Activated naive CD8-positive, alpha-beta T cell treated with anti-CD3 and anti-CD28 coated beads, Interleukin-2, amount 50 U/mL, for 16 hours (primary cell): ENCODE measurements at regions not wholly inside any gene's neighbourhood (a gene's known extent, or its start where the extent isn't known, plus 50 kb on each side); places are given as distances from the start of the nearest gene placed in this dataset.

ENCODE experiments used
- DNase-seq: peaks from one replicate; pipeline ENCODE4 v3.0.0-alpha.2; 2020; ENCODE audit warnings: low read depth, low spot score

GRCh38 chr9:113781896-113782295 is 94.2 kb upstream of the ZNF618 start:
- no peak for DNase-seq

DNA sequence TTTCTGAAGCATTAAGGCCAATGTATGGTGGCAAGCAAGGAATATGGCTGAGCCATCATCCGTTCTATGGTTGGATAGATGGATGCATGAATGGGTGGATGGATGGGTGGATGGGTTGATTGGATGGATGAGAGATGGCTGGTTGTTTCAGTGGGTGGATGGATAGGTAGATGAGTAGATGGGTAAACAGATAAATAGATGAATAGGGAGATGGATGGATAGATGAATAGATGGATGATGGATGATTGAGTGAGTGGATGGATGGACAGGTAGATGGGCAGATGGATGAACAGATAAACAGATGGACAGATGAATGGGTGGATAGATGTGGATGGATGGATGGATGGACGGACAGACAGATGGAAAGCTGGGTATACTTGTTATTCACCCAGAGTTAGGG is 92.6 kb upstream of the ZNF618 start:
- DNase-seq = no peak

GRCh38 chr9:113785334-113785733 is 90.8 kb upstream of the ZNF618 start:
- no peak for DNase-seq

GRCh38 chr9:113786071-113786470 is 90.0 kb upstream of the ZNF618 start:
- DNase-seq = no peak

- no peak for DNase-seq
Observed at GRCh38 chr9:113787871-113788270, 88.2 kb upstream of the ZNF618 start.

- no peak for DNase-seq
Observed at GRCh38 chr9:113788616-113789330, 87.3 kb upstream of the ZNF618 start.

GRCh38 chr9:113790093-113790492 is 86.0 kb upstream of the ZNF618 start:
- no peak for DNase-seq

DNA sequence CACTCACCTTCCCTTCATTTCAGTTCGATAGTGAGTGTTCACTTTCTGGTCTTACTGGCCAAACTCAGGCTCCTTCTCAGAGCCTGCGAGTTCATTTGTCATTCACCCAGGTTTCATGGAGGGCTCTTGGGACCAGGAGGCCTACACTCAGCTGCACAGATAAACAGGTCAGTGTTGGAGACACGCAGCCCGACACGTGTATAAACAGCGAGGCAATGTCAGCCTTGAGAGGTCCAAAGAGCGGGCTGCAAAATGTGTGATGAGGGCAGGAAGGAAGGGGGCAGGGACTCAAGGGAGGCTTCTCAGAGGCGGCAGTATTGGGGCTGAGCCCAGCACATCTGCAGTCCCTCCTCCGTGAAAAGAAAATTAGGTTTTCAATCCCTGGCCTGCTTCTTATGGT is 82.6 kb upstream of the ZNF618 start:
- DNase-seq = no peak

DNA sequence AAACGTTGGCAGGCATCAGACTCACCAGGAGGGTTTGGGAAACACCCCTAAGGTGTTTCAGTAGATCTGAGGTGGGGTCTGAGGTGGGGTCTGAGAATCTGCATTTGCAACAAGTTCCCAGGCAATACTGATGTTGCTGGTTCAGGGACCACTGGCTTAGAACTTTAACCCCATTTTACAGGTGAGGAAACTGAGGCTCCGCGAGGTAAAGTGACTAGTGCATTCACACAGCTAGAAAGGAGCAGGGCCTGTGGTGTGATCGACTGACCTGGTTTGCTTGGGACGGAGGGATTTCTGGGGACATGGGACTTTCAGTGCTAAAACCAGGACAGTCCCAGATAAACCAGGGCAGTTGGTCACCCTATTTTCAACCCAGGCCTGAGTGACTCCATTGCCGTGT is 81.4 kb upstream of the ZNF618 start:
- DNase-seq = no peak

- no peak for DNase-seq
Observed at GRCh38 chr9:113795811-113796392, 80.2 kb upstream of the ZNF618 start.

DNA sequence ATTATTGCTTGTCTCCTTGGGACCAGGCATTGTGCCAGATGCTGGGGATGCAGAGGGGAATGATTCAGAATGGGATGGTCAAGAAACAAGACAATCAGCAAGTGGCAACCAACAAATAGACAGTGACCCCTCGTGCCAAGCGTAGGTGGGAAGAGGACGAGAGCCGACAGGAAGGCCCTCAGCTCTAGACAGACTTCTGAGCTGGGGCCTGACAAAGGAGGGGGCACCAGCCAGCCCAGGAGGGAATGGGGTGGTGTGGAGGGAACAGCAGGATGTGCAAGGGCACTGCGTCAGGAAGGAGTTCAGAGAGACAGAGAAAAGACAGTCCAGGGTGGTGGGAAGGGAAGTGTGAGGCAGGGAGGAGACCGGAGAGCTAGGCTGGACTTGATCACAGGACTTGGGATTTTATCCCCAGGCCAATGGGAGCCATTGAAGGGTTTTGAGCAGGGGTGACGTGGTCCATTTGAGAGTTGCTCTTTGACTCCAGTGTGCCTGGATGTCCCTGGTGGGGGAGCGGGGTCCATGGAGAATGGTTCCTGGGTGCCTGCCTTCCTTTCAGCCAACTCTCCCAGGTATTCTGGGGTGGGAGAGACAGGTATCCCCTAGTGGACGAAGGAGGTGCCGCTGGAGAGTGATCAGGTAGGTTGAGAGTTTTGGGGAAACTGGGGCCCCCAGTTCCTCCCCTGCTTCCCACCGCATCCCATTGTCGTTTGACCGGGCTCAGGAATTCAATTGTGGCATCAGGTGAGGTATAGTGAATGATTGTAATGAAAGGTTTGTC is 79.3 kb upstream of the ZNF618 start:
- no peak for DNase-seq

- DNase-seq = no peak
Observed at GRCh38 chr9:113798062-113799030, 77.8 kb upstream of the ZNF618 start.

DNA sequence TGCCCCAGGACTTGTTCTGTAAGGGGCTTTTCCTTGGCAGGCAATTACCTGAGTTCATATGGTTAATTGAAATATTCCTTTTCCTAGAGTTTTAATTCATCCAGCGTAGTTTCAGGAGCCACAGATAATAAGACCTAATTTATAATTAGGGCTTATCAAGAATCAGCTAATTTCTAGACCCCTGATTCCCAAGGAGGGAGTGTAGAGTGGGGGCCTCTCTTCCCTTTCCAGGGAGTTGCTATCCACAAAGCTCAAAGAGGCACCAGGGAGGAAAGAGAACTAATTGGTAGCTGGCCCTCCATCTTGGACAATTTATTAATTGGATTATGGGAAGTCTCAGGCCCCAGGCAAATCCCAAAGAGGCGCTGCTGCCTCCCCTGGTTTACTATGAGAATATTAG is 75.8 kb upstream of the ZNF618 start:
- DNase-seq = no peak

DNA sequence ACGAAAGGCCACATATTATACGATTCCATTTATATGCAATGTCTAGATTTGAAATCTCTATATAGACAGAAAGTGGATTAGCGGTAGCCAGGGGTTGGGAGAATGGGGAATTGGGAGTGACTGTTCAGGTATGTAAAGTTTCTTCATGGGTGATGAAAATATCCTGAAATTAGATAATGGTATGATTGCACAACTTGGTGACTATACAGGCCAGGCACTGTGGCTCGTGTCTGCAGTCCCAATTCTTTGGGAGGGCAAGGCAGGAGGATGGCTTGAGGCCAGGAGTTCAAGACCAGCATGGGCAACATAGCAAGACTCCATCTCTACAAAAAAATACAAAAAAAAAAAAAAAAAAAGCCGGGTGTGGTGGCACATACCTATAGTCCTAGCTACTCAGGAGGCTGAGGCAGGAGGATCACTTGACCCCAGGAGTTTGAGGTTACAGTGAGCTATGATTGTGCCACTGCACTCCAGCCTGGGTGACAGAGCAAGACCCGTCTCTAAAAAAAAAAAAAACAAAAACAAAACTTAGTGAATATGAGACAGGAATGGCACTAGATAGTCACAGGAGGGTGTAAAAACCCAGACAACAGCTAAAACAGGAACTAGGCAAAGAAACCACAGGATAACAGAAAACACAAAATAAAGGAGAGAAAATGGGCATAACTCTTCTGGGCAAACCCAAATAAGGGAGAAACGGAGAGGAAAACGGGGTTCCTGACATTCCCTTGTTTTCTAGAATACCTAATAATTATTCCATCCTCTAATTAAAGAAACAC is 72.1 kb upstream of the ZNF618 start:
- DNase-seq = no peak

DNA sequence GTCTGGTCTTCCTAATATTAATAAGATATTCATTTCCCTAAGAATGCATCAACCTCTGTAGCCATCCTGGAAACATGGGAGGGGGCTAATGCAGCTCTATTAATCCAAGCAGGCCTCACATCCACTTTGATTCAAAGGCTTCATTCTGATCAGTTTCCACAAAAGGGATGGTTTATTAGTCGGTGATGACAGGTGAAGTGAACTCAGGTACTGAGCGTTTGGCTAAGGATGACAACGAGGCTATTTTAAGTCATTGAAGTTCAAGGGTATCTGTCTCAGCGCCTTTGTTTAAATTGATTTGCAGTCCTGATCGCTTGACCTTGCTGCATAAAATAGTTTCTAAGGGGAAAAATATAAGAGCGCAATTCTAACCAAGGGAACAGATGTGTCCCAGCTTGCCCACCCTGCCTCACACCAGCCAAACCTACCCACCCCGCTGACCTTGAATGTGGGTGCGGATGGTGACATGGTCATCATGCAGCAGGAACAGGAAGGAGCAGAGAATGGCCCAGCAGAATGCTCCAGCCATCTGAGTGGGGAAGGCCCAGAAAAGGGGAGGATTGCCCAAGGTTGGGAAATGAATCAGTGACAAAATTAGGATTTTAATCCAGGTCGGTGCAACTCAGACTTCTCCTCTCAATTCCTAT is 70.5 kb upstream of the ZNF618 start:
- no peak for DNase-seq

DNA sequence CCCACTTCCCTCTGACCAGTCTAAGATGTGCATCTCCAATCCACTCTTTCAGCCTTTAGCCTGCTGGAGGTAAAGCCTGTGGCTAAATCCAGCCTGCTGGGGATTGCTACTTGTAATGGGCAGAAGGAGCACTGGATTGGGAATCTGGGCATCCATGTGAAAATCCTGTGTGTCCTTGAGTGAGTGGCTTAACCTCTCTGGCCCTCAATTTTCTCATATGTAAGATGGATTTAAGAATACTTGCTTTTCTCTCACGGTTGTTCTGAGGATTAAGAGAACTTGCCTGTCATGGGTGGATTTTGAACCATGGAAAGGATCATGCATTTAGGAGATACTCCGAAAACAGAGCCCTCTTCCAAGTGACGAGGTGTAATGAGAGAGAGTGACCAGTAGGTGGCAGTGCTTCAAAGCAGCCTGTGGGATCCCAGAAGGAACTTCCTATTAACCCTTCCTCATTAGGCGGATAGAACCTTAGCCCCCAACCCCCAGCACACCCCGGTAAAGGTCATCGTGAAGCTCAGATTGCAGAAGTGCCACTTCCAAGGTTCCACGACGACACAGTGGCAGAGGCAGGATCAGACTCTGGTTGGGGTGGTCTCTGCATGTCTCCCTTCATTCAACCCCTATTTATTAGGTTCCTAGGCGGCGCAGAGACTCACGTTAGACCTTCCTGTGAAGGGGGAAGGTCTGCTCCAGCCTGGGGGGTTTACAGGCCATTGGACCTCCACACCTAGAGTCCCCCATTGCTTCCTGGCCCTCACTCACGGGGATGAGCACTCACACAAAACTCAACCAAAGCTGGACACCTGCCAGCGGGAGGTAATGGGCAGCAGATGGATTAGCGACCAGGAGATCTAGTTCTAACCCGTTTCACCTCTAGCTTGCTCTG is 68.7 kb upstream of the ZNF618 start:
- peak; percentile 4 for DNase-seq

DNA sequence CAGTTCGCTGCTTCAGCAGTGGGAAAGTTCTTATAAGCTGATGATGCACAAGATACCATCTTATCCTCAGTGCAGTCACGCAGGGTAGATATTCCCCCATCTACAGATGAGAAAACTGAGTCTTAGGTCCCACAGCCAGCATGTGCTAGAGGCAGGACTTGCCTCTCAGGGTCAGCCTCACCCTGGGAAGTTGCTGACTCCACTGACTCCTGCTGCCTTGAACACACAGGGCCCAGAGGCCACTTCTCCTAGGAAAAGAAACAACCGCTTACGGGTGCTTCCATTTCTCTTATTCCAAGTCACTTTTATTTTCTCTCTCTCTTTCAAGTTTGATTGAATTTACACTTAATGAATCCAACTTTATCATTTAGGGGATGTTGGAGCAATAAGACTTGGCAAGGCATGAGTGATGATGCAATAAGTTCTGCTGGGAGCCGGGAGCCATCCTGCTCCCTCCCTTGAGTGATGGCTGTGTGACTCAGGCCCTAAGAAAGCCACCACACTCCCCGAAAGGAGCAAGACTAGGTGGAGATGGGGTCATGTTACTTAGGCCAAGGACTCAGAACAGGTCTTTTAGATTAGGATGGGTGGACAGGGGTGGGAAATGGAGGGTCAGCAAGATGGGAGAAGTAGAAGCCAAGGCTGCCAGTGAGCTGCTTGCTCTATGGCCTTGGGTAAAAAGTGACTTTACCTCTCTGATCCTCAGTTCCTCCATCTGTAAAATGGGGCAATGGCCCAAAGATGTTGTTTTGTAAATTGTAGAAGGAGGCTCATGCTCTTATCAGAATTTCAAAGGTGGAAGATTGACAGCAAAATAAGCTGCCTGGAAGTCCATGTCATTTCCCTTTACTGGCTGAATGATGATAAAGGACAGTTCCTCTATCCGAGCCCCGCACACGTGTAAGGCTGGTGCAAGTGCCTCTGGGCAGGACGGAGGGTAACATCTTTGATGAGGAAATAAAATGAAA is 67.4 kb upstream of the ZNF618 start:
- no peak for DNase-seq

GRCh38 chr9:113817171-113817570 is 58.9 kb upstream of the ZNF618 start:
- DNase-seq = no peak
